GM06990 (cell line): ENCODE measurements at regions not wholly inside any gene's neighbourhood (a gene's known extent, or its start where the extent isn't known, plus 50 kb on each side); places are given as distances from the start of the nearest gene placed in this dataset.

Source experiments
- DNase-seq: peaks from one replicate; pipeline ENCODE4 v3.0.0-alpha.2; 2011; ENCODE audit not compliant: insufficient read length; ENCODE audit errors: extremely low read depth
- H3K27me3 ChIP-seq: replicated peaks from 2 replicates; pipeline ENCODE4 v1.6.0; 2011; ENCODE audit warnings: low read length; ENCODE audit not compliant: control insufficient read depth, insufficient read depth
- H3K36me3 ChIP-seq: 2 replicates; pipeline ENCODE4 v1.5.1; 2011; ENCODE audit warnings: low read length; ENCODE audit not compliant: control insufficient read depth, insufficient read depth
- H3K4me3 ChIP-seq: replicated peaks from 2 replicates; pipeline ENCODE4 v1.5.1; 2011; ENCODE audit warnings: low read depth, mild to moderate bottlenecking, control low read depth, low read length
- CTCF ChIP-seq: IDR thresholded peaks from 2 replicates; pipeline ENCODE4 v1.5.1; 2011; ENCODE audit warnings: low read length, control low read depth, mild to moderate bottlenecking, inconsistent platforms; ENCODE audit not compliant: insufficient read depth, poor library complexity, severe bottlenecking

- Histone ChIP-seq H3K27me3 (no peaks in the 10 kb centered on the region), H3K36me3 (no peaks in the 10 kb centered on the region), H3K4me3 (no peak overlapping the region)
- DNase-seq, result no peak
- TF ChIP-seq CTCF, result no peak
These were observed 184.2 kb downstream of the FAT4 start for GRCh38 chr4:125498981-125499380.

GRCh38 chr4:125501090-125501489 is 186.3 kb downstream of the FAT4 start:
- no peak for DNase-seq
- no peak overlapping the region for H3K4me3 ChIP-seq
- no peaks in the 10 kb centered on the region for H3K36me3 ChIP-seq
- TF ChIP-seq CTCF, result no peak
- H3K27me3 ChIP-seq, result no peaks in the 10 kb centered on the region

- DNase-seq, result no peak
- Histone ChIP-seq H3K27me3 (no peaks in the 10 kb centered on the region), H3K4me3 (no peak overlapping the region), H3K36me3 (no peaks in the 10 kb centered on the region)
- no peak for TF ChIP-seq CTCF
These were observed 186.8 kb downstream of the FAT4 start for GRCh38 chr4:125501568-125501967.

- H3K4me3 ChIP-seq, result no peak overlapping the region
- no peaks in the 10 kb centered on the region for H3K36me3 ChIP-seq
- no peak for DNase-seq
- TF ChIP-seq CTCF, result no peak
- no peaks in the 10 kb centered on the region for H3K27me3 ChIP-seq
These were observed 190.9 kb downstream of the FAT4 start for GRCh38 chr4:125505621-125506020.

GRCh38 chr4:125507141-125507540 is 192.4 kb downstream of the FAT4 start:
- no peaks in the 10 kb centered on the region for H3K27me3 ChIP-seq
- H3K4me3 ChIP-seq, result no peak overlapping the region
- no peak for DNase-seq
- TF ChIP-seq CTCF, result no peak
- H3K36me3 ChIP-seq, result no peaks in the 10 kb centered on the region

- Histone ChIP-seq H3K27me3 (no peaks in the 10 kb centered on the region), H3K4me3 (no peak overlapping the region), H3K36me3 (no peaks in the 10 kb centered on the region)
- DNase-seq, result no peak
- no peak for TF ChIP-seq CTCF
These were observed 197.0 kb downstream of the FAT4 start for GRCh38 chr4:125511715-125512114.
